ENCODE measurements at regions not wholly inside any gene's neighbourhood (a gene's known extent, or its start where the extent isn't known, plus 50 kb on each side); places are given as distances from the start of the nearest gene placed in this dataset.

DNA sequence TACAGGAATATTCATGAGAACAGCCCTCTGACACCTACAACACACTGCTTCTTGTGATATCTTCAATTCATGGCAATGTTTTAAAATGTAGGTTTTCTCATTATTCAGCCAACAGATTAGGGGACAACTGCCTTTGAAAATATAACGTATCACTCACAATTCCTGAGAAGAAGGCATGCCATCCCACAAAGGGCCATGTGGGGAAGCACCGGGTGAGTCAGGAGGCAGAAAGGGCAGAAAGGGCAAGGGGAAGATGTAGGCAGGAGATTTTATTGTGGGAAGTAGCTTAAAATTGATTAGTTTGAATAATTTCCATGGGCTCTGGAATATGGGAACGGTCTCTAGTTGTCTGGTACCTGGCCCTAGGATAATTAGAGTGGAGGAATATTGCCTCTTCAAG, 165.7 kb downstream of the HHIPL2 start:
- TF ChIP-seq, protein P1, sequence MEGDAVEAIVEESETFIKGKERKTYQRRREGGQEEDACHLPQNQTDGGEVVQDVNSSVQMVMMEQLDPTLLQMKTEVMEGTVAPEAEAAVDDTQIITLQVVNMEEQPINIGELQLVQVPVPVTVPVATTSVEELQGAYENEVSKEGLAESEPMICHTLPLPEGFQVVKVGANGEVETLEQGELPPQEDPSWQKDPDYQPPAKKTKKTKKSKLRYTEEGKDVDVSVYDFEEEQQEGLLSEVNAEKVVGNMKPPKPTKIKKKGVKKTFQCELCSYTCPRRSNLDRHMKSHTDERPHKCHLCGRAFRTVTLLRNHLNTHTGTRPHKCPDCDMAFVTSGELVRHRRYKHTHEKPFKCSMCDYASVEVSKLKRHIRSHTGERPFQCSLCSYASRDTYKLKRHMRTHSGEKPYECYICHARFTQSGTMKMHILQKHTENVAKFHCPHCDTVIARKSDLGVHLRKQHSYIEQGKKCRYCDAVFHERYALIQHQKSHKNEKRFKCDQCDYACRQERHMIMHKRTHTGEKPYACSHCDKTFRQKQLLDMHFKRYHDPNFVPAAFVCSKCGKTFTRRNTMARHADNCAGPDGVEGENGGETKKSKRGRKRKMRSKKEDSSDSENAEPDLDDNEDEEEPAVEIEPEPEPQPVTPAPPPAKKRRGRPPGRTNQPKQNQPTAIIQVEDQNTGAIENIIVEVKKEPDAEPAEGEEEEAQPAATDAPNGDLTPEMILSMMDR (IDR thresholded peaks at IDR 0.05), result no peak
- TF ChIP-seq POLR2A (IDR thresholded peaks at IDR 0.05), result no peak
